HG03064 (cell line): ENCODE measurements at regions not wholly inside any gene's neighbourhood (a gene's known extent, or its start where the extent isn't known, plus 50 kb on each side); places are given as distances from the start of the nearest gene placed in this dataset.
"Not testable (repeated sequence)": the region's sequence is repeated elsewhere in the genome, so short reads cannot be mapped to it uniquely, and the experiment has no call there.

Experiments used
- ATAC-seq: cut with Tn5 transposase; IDR thresholded peaks from one replicate; pipeline ENCODE4 v1.9.1; 2021; ENCODE audit warnings: low read depth; ENCODE audit not compliant: unreplicated experiment

DNA sequence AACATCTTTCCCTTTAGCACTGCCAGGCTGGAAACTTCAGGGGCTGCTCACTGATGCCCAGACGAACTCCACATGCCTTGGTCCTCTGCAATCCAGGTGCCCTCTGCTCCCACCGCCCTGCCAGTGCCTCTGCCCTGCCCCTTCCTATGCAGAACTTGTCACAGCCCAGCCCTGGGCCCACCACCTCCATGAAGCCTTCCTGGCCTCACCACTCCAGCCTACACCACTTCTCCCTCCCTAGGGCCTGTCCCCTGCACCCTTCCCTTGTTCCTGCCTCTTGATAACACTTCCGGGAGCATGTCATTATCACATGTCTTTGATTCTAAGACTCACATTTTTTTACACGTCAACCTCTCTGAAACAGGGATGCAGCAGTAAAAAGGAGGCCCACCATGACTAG, 627.2 kb downstream of the UQCRFS1 start:
- no peak for ATAC-seq

DNA sequence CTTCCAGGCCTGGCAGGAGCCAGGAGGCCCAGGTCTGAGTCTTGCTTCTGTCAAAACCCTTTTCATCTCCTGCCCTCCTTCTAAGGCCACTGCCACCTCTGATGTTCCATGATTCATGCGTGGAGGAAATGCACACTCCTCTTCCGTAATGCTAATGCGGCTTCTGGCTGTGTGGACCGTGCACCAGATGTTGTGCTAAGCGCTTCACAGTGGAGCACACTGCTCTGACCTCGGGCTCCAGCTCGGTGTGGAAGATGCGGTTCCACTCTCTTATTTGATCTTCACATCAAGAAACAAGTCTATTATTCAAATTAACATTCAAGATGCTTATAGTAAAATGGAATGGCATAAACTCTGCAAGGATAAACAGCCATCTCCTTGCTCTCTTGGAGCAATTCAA, 629.2 kb downstream of the UQCRFS1 start:
- ATAC-seq, result no peak

DNA sequence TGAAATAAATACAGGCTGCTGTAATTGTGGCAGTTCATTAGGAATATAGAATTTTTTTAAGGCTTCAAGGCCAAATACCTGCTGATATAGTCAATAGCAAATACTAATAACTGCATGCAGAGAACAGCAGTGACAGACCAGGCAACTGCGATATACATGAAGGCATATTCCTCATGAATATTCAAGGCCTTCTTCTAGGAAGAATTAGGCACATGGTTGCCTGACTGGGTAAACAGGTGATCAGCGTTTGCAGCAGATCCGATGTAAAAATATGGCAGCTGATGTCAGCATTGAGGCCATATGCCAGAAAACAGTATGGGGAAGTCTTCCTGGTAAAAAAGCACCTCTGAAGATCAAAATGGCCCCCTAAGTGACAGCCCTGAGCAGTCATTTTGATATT, 629.7 kb downstream of the UQCRFS1 start:
- ATAC-seq, result no peak

DNA sequence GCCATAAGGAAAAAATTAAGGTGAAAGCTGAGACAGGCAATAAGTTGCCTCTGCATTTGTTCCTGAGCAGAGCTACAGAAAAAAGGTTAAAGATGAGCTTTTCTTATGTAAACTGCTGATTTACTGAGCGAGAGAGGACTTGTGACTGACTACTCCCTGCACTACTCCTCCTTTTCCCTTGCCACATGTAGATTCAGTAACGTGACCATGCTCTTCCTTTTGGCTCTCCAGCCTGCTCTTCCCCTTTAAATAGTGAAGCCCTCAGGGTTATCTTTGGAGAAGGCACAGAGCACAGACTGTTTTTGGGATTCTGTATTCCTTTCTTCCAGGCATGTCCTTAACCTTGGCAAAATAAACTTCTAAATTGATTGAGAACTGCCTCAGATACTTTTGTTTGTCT, 630.2 kb downstream of the UQCRFS1 start:
- no peak for ATAC-seq

DNA sequence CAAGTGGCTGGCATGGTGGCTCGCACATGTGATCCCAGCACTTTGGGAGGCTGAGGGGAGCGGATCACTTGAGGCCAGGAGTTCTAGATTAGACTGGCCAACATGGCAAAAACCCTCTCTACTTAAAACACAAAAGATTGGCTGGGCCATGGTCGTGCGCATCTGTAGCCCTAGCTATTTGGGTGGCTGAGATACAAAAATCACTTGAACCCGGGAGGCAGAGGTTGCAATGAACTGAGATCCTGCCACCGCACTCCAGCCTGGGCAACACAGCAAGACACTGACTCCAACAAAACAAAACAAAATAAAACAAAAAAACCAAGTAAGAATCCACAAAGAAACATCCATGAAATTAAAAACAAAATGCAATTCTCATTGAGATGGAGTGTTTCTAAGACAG, 630.6 kb downstream of the UQCRFS1 start:
- ATAC-seq, result no peak

DNA sequence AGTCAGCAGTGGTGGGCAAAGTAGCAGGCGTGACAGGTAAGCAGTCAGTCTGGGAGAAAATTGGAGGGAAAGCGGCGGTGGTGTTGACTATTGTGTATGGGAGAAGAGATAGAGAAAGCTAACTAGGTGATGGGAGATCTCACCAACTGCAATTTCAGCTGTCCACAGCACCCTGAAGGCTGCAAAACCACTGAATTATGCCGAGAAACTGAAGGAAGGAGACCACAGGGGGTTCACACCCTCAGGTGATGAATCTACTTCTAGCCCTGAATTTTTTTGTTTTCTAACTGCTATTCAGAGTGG, 631.5 kb downstream of the UQCRFS1 start:
- no peak for ATAC-seq

DNA sequence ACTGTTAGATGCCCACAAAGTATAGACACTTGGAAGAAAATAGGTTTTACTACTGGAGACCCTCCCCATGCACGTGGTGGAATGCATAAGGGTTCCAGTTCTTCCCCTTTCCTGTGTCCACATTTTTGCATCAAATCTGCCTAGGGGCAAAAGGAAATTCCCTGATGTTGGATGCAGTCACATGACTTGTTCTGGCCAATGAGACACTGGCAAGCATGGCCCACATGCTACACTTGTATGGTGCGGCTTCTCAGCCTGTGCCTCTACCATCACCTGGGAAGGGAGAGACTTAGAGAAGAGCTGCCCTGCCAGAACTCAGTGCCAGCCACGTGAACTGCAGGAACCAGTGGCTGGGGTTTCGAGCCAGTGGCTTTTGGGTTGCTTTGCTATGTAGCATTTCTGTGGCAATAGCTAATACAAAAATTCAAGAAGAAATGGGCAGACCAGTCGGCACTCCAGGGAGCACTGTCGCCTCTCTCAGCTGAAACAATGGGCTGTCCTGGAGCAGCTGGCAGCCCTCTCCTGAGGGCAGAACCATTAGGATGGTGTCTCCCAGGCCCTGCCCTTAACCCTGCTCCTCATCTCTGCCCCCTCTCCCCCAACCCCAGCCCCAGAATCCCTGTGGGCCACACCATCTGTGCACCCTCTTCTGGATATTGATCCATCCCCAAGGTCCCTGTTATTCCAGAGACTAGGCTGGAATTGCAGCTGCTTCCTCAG, 634.0 kb downstream of the UQCRFS1 start:
- ATAC-seq, result no peak

DNA sequence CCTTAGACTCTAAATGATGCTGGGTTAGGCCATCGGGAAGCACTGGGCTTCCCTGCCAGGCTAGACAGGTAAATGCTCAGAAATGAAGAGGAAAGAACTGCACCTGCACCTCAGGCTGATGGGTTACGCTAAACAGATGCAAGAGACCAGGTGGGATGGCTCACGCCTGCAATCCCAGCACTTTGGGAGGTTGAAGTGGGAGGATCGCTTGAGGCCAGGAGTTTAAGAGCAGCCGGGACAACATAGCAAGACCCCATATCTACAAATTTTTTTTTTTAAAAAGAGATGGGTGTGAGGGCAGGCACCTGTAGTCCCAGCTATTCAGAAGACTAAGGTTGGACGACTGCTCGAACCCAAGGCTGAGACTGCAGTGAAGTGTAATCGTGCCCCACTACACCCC, 634.7 kb downstream of the UQCRFS1 start:
- ATAC-seq, result no peak

DNA sequence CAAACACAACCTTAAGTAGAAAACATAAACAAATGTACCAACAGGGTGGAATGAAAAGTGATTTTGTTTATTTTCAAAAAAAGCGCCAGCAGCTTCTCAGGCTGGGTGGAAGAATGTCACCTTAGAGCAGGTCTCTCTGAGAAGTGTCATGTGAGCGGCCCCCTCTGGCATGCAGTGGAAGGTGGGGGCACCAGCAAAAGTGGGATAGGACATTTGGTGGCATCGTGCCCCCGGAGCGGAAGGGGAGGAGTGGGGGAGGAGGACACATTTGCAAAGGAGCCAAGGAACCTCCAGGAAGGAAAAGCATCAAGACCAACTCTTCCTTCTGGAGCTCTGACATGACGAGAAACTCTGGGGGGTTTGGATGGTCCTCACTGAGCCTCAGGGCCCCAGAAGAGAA, 635.3 kb downstream of the UQCRFS1 start:
- no peak for ATAC-seq

DNA sequence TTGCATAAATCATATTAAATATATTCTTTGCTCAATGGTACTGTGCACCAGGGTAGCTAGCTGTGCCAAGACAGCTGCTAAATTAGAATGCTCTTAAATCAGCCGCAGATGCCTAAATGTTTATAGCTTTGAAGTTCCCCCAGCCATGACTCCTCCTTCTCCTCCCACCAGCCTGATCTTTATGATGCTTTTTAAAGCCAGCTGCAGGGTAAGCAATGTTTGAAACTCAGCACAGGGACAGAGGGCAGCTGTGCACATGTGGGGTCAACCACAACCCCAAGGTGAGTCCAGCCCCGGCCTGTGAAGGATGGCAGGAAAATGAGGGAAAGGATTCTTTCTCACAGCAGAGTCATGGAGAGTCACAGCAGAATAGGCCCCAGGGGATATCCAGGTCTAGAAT, 635.7 kb downstream of the UQCRFS1 start:
- no peak for ATAC-seq

DNA sequence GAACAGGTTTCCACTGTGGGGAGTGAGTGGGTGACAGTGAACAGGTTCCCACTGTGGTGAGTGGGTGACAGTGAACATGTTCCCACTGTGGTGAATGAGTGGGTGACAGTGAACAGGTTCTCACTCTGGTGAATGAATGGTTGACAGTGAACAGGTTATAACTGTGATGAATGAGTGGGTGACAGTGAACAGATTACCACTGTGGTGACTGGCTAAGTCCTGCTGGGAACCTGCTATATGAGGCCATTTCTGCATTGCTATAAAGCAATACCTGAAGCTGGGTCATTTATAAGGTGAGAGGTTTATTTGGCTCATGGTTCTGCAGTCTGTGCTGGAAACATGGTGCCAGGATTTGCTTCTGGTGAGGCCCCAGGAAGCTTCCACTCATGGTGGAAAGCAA, 637.1 kb downstream of the UQCRFS1 start:
- no peak for ATAC-seq

DNA sequence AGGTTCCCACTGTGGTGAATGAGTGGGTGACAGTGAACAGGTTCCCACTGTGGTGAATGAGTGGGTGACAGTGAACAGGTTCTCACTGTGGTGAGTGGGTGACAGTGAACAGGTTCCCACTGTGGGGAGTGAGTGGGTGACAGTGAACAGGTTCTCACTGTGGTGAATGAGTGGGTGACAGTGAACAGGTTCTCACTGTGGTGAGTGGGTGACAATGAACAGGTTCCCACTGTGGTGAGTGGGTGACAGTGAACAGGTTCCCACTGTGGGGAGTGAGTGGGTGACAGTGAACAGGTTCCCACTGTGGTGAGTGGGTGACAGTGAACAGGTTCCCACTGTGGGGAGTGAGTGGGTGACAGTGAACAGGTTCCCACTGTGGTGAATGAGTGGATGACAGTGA, 637.6 kb downstream of the UQCRFS1 start:
- not testable (repeated sequence) for ATAC-seq

DNA sequence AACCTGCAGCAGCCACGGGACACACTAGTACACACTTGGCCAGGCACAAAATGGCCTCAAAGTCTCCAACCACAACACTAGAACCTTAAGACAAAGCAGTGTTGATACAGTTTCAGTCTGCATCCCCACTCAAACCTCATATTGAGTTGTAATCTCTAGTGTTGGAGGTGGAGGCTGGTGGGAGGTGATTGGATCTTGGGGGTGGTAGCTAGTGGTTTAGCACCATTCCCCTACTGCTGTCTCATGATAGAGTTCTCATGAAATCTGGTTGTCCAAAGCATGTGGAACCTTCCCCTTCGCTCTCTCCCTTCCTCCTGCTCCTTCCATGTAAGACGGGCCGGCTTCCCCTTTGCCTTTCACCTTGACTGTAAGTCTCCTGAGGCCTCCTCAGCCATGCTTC, 638.7 kb downstream of the UQCRFS1 start:
- ATAC-seq, result no peak

DNA sequence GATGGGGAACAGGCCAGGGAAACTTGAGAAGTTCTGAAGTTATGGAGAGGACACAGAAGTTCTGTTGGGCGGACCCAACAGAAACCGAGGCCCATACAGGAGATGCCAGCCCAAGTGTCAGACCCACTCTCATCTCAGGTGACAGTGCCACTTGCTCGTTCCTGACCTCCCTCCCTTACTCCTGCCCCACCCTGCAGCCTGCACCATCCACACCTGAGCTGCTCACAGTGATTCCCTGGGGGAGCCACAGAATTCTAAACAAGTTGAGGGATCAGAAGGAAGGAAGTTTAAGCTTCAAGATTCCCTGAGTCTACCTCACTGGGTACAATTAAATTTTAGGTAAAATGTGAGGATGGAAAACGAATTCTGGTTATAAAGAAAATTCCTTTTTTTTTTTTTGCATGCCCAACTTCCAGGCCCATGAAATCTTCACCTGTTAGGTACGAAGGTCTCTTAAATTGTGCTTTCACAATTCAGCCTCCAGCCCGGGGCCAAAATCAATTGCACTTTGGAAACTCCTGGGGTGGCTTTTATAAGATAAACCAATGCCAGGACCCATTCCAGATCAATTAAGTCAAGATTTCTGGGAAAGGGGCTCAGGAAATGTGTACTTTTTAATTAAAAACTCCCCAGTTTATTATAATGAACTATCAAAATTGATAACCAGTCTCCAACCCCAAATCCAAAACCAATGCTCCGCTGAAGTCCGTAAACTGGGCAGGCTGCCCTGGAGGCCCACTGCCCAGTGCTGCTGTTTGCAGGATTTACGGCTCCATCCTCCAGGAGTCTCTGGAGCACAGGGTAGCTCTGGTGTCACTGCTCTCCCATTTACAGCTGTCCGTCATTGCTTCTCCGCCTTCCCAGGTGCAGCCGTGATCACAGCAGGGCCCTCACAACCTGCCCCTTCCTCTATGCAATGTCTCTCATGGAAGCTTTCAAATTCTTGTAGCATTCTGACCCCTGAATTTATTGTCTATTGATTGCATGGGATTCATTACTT, 643.5 kb downstream of the UQCRFS1 start:
- ATAC-seq, result no peak

DNA sequence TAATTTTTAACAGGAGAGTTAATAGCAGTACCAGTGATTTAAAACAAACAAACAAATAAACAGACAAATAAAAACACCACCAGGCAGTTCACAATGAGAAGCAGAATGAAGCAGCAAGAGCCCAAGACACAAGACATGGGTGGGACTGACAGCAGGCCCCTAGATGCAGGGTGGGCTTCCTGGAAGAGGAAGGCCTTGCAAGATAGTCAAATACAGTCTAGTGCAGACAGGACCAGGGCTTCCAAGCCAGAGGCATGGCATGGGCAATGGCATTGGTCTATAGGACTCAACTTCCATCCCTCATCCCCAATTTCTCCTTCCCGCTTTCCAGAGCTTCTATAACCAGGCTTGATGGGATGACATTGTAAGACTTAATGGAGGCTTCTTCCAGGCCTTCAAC, 645.1 kb downstream of the UQCRFS1 start:
- no peak for ATAC-seq

DNA sequence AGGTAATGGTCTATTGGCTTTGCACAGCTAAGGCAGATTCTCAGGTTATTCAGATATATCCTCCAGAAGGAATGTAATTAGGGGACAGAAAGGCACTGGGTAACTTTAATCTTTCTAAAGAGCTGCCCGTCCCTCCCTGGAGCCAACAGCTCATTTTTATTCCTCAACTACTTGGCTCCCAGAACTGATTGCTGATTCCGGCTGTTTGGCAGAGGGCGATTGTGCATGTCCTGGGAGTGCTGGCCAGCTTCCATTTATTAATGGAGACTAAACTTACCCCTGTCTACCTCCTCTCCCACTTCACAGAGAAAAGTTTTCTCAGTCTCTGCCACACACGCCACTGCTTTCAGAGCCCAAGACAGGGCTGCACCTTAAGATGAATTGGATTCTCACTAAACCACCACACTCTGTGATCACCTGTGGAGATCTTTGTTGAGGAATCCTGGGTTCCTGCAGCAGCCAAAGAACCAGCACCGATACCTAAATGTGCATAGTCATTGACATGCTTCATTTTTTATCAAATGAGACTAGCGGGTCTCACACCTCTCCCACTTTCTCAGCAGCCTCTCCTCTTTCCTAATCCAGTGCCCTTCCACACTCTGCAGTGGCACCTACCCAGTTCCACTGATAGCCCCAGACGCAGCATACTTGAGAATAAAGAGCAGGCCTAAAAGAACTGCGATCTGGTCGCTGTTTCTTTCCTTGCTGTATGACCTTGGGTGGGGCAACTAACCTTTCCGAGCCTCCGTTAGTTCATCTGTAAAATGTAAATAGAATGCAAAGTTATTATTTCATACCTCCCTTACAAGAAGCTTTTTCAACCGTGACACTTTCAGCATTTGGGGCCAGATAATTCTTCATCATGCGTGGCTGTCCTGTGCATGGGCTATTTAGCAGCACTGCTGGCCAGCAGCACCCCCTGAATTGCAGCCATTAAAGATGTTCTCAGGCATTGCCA, 648.7 kb downstream of the UQCRFS1 start:
- no peak for ATAC-seq

DNA sequence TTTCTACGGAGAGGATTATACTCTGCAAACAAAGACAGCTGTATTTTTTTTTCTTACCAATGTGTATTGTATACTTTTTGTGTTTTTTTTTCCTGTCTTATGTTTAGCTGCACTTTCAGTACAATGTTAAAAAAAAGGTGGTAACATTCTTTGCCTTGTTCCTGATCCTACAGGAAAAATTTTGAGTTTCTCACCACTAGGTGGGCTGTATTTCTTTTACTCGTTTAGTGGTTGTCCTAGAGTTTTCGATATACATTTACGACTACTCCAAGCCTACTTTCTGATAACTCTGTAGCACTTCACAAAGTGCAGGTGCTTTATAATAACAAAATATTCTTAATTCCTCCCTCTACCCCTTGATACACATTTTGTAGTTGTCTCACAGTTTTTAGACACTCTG, 652.2 kb downstream of the UQCRFS1 start:
- no peak for ATAC-seq

DNA sequence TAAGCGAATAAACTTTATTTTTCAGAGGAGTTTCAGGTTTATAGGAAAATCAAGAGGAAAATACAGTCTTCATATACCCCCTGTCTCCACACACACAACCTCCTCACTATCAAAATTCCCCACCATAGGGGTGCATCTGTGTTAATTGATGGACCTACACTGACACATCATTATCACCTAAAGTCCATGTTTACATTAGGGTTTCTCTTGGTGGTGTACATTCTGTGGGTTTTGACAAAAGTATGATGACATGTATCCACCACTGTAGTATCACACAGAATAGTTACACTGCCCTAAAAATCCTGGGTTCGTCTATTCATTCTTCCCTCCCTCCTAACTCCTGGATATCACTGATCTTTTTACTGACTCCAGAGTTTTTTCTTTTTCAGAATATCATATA, 654.2 kb downstream of the UQCRFS1 start:
- no peak for ATAC-seq

DNA sequence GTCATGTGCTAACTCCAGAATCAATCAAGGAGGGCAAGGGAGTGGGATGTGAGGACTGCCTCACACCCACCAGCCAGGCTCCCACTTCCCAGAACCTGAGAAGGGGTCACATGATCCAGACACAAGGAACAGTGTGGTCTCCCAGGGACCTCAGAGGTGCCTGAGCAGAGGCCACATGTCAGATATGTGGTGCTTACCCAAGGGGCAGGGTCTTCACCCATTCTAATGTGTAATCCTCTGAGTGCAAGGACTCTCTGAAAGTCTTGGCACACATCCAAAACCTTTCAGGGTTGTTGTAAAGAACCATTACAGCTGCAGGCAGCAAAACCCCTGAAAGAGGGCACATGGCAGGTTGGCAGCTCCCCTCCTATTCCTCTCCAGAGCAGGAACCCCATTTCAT, 656.6 kb downstream of the UQCRFS1 start:
- no peak for ATAC-seq

DNA sequence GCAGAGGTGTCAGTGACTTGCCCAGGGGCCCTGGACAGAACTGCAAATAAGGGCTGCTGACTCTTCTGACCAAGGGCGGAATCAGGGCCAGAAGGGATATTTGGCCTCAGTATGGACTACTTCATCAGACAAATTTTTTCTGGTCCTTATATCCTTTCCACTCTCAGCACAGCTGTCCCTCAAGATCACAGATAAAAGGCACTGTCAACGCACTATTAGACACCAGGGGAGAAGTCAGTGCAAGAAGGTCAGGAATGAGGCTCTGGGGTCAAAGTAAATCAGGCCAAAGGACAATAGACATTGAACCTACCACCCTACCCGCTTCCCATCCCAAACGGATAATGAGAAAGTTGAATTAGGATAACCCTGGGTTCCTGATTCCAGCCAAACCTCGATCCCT, 657.6 kb downstream of the UQCRFS1 start:
- no peak for ATAC-seq
